GM19035 (cell line): ENCODE measurements at regions not wholly inside any gene's neighbourhood (a gene's known extent, or its start where the extent isn't known, plus 50 kb on each side); places are given as distances from the start of the nearest gene placed in this dataset.

ENCODE experiments used
- ATAC-seq: cut with Tn5 transposase; IDR thresholded peaks from one replicate; pipeline ENCODE4 v1.9.1; 2021; ENCODE audit not compliant: unreplicated experiment

GRCh38 chr14:66143387-66144112, 342.6 kb upstream of the CCDC196 start:
- no peak for ATAC-seq

GRCh38 chr14:66152302-66152701, 333.9 kb upstream of the CCDC196 start:
- no peak for ATAC-seq

- no peak for ATAC-seq
These were observed 333.4 kb upstream of the CCDC196 start for GRCh38 chr14:66152747-66153146.

- ATAC-seq = no peak
These were observed 323.1 kb upstream of the CCDC196 start for GRCh38 chr14:66163023-66163422.

- ATAC-seq = no peak
These were observed 320.8 kb upstream of the CCDC196 start for GRCh38 chr14:66165337-66165736.

- no peak for ATAC-seq
These were observed 311.7 kb upstream of the CCDC196 start for GRCh38 chr14:66174453-66174891.

- ATAC-seq = no peak
These were observed 308.2 kb upstream of the CCDC196 start for GRCh38 chr14:66177935-66178334.

- no peak for ATAC-seq
These were observed 289.5 kb upstream of the CCDC196 start for GRCh38 chr14:66196670-66197069.

- no peak for ATAC-seq
These were observed 288.9 kb upstream of the CCDC196 start for GRCh38 chr14:66197276-66197675.

- no peak for ATAC-seq
These were observed 279.6 kb upstream of the CCDC196 start for GRCh38 chr14:66206554-66206953.

GRCh38 chr14:66216763-66217162, 269.4 kb upstream of the CCDC196 start:
- ATAC-seq = no peak

GRCh38 chr14:66219886-66220285, 266.3 kb upstream of the CCDC196 start:
- ATAC-seq = no peak

GRCh38 chr14:66224492-66225178, 261.5 kb upstream of the CCDC196 start:
- ATAC-seq = no peak

GRCh38 chr14:66225337-66225736, 260.8 kb upstream of the CCDC196 start:
- no peak for ATAC-seq

- ATAC-seq = no peak
These were observed 257.8 kb upstream of the CCDC196 start for GRCh38 chr14:66228267-66228970.

- ATAC-seq = no peak
These were observed 254.4 kb upstream of the CCDC196 start for GRCh38 chr14:66231820-66232219.

GRCh38 chr14:66233591-66233990, 252.6 kb upstream of the CCDC196 start:
- no peak for ATAC-seq

- no peak for ATAC-seq
These were observed 251.8 kb upstream of the CCDC196 start for GRCh38 chr14:66234411-66234810.

GRCh38 chr14:66237741-66238140, 248.4 kb upstream of the CCDC196 start:
- no peak for ATAC-seq

- ATAC-seq = no peak
These were observed 247.2 kb upstream of the CCDC196 start for GRCh38 chr14:66238969-66239368.

GRCh38 chr14:66239589-66239988, 246.6 kb upstream of the CCDC196 start:
- ATAC-seq = no peak

GRCh38 chr14:66240105-66240504, 246.1 kb upstream of the CCDC196 start:
- no peak for ATAC-seq
